GM21447 (cell line): ENCODE measurements at regions not wholly inside any gene's neighbourhood (a gene's known extent, or its start where the extent isn't known, plus 50 kb on each side); places are given as distances from the start of the nearest gene placed in this dataset.

Source experiments
- ATAC-seq: cut with Tn5 transposase; IDR thresholded peaks from one replicate; pipeline ENCODE4 v1.9.1; 2021; ENCODE audit not compliant: unreplicated experiment

DNA sequence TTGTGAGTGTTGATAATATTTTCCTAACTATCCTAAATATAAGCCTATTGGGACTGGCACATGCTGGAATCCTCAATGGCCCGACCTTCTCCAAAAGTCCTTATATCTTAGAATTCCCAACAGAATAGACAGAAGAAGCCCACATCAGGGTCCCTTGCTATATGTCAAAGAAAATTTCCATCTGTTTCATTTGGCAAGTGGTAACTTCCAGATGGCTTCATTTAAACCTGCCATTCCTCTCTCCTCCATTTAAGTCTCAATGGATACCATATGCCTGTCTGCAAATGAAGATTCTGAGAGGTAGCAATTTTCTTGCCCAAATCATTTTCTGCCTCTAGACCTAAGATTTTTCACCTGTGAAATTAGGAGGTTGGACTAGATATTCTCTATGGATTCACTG is 73.1 kb upstream of the KCNA4 start:
- no peak for ATAC-seq

GRCh38 chr11:30091246-30091645 is 74.4 kb upstream of the KCNA4 start:
- ATAC-seq = no peak

GRCh38 chr11:30091737-30092136 is 74.9 kb upstream of the KCNA4 start:
- no peak for ATAC-seq

- ATAC-seq = no peak
Measured at GRCh38 chr11:30092518-30092917, 75.7 kb upstream of the KCNA4 start.

DNA sequence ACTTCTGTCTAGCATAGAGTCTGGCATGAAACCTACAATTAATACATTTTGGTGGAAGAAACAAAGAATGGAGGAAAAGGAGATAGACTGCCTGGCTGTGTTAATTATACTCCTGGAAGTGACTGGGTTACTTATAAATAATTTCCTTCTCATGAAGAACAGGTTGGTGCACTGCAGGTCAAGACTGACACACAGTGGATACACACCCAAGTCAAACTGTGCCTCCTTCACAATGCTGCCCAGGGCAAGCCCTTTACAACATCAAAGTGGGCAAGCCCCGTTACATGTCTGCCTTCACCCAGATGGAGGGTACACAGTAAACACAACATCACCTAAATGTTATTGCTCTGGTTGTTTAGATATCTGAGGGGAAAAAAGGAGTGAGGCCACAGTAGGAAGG is 83.7 kb upstream of the KCNA4 start:
- ATAC-seq = no peak

- ATAC-seq = no peak
Measured at GRCh38 chr11:30106222-30107181, 89.7 kb upstream of the KCNA4 start.

GRCh38 chr11:30107899-30108298 is 91.1 kb upstream of the KCNA4 start:
- ATAC-seq = no peak

- no peak for ATAC-seq
Measured at GRCh38 chr11:30109774-30110173, 92.9 kb upstream of the KCNA4 start.

- no peak for ATAC-seq
Measured at GRCh38 chr11:30110691-30111090, 93.9 kb upstream of the KCNA4 start.

- no peak for ATAC-seq
Measured at GRCh38 chr11:30111786-30112185, 95.0 kb upstream of the KCNA4 start.

DNA sequence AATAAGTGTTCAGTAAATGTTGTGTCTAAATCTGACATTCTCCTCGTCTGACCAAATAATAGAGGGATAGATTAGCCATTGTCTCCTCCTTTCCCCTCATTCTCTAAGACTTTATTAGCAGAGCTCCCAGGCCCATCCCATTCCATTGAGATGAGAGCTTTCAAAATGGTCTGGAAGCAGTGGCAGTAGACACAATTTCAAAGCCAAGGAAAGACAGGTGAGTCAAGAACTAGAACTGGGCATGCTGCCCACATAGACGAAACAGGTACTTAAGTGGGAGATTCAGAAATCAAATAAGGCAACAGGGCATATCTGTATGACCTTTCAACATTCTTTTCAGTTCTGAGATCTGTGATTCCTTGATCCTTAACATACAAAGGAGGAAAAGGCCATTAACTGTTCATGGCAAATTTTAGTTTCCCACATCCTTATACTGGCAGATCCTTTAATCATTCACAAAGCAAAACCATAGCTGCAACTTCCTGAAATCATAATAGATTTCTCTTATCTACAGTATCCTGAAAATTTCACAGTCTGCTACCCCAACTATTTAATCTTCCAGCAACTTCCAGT is 96.6 kb upstream of the KCNA4 start:
- no peak for ATAC-seq

- ATAC-seq = no peak
Measured at GRCh38 chr11:30116512-30116911, 99.7 kb upstream of the KCNA4 start.

DNA sequence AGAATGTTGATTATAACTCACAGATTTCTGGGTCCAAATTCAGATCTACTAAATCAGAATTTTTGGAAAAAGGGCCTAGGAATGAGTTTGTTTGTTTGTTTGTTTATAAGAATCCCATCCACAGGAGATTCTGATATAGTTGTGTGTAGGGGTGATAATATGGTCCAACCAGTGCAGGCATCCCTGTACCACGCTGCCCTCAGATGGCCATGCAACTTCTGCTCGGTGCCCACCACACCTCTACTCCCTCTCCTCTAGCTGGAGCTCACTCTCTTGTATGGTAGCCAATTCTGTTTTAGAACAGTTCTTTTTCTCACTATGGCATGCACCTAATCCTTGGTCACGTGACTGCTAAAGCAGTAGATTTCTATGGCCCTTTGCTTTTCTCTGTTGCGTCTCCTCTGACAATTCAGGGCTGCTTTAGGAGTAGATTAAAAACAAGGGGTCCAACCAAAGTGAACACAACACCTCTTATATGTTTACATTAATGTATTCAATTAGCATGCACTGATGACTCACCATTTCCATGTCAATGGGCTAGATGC is 103.3 kb upstream of the KCNA4 start:
- ATAC-seq = no peak

GRCh38 chr11:30125456-30125855 is 105.4 kb upstream of the FSHB start:
- no peak for ATAC-seq

DNA sequence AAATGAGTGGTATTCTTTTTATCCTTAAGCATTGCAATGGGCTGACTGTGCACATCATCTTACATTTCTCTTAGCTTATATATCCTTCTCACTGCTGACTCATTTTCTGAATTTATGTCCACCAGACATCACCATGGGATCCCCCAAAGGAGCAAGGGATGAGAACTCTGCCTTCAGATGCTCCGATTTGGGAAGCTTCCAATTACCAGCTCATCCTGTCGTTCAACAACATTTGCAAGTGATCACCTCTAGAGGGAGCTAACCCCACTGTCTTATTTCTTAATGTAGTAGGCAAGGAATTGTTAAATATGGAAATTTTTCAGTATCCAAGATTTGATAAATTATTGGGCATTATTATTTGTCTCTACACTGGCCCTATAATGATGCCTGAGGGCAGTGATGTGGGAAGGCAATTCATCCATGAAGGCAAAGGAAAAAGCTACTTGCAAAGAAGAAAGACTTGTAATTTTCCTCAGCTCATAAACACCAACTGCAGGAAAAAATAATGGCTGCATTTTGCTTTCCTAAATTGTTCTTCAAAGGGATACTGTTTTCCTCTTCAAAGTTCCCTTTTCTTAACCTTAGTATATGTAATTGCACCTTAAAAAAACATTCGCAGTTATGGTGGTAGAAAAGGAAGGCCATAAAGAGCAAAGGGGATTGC is 102.4 kb upstream of the FSHB start:
- ATAC-seq = peak; percentile 57

GRCh38 chr11:30131535-30131934 is 99.3 kb upstream of the FSHB start:
- no peak for ATAC-seq

DNA sequence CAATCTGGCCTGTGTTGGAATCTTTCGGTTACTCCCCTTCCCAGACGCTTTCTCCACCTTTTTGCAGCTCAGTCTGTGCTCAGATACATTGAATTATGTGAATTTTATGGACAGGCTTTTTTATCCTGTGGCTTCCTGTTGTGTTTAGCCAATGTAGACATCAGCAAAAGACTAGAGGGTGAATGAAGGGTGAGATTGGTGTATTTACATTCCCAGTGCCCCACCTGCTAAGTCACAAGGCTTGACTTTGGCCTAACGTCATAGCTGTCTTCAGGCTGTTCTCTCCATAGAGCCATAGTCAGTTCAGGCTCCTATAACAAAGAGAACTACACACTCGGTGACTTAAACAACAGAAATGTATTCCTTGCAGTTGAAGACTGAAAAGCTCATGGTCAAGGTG is 97.5 kb upstream of the FSHB start:
- ATAC-seq = no peak

GRCh38 chr11:30143098-30143705 is 87.6 kb upstream of the FSHB start:
- ATAC-seq = peak; percentile 69

DNA sequence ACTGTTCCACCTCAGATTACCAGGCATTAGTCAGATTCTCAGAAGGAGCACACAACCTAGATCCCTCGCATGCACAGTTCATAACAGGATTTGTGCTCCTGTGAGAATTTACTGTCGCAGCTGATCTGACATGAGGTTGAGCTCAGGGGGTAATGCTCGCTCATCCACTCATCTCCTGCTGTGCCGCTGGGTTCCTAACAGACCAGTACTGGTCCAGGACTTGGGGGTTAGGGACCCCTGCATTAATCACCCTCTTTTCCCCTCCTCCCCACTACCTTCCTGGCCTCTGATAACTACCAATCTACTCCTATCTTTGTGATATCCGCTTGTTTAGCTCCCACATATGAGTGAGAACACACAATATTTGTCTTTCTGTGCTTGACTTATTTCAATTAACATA is 83.5 kb upstream of the FSHB start:
- no peak for ATAC-seq

DNA sequence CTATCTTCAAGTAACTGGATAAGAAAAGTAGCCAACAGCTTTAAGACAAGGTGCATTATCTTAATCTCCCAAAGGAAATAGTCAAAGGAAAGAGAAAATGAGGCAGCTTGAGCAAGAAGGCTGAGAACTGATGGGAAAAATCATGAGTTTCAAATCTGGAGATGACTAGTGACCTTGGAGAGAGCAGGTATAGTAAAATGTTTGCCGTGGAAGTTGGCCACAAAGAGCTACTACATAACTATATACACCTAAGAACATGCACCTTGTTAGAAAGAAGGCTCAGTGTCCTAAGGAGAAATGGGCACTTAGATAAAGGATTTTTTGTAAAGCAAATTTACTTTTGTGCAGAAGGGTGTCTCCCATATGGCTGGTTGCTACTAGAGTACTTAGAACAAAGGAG is 80.8 kb upstream of the FSHB start:
- no peak for ATAC-seq

DNA sequence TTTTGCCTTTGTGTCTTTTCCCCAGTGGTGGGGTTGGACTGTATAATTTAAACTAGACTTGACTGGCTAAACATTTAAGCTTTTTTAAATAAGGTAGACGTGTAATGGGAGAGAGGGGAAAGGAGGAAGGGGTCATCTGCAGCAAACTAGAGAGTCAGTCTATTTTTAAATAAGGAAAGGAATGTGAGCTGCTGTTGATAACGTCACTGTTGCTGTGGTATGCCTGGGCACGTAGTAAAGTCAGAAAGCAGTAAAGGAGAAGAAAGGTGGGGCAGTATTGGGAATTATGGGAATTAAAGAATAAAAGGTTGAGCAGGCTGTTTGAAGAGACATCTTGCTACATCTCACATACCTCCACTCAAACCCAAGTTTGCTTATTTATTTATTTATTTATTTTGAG is 80.4 kb upstream of the FSHB start:
- no peak for ATAC-seq
